Central memory CD8-positive, alpha-beta T cell (primary cell): ENCODE measurements at regions not wholly inside any gene's neighbourhood (a gene's known extent, or its start where the extent isn't known, plus 50 kb on each side); places are given as distances from the start of the nearest gene placed in this dataset.

Experiments
- ATAC-seq: fragments of 150-1000 bp; cut with Tn5 transposase; replicated peaks from 2 replicates; pipeline ENCODE4 v1.10.0; 2022; ENCODE audit warnings: mild to moderate bottlenecking, moderate FRiP score, moderate number of reproducible peaks; ENCODE audit not compliant: poor library complexity, severe bottlenecking; ENCODE audit errors: extremely low read depth
- DNase-seq, 2 donors: peaks; one replicate each; pipeline ENCODE4 v3.0.0; 2021; ENCODE audit warnings: low spot score in 2 of 2
- H3K27ac Mint-ChIP-seq: one replicate; pipeline ENCODE4 v1.8.0; 2022; ENCODE audit warnings: low read depth, mild to moderate bottlenecking, moderate library complexity, mixed read lengths
- H3K27me3 Mint-ChIP-seq: one replicate; pipeline ENCODE4 v1.8.0; 2022; ENCODE audit warnings: mixed read lengths
- H3K36me3 Mint-ChIP-seq: one replicate; pipeline ENCODE4 v1.8.0; 2022; ENCODE audit warnings: mild to moderate bottlenecking, moderate library complexity, mixed read lengths; ENCODE audit not compliant: insufficient read depth
- H3K4me1 Mint-ChIP-seq: one replicate; pipeline ENCODE4 v1.8.0; 2022; ENCODE audit warnings: mixed read lengths
- H3K4me3 Mint-ChIP-seq: one replicate; pipeline ENCODE4 v1.8.0; 2022; ENCODE audit warnings: mild to moderate bottlenecking, moderate library complexity, mixed read lengths
- H3K9me3 Mint-ChIP-seq: one replicate; pipeline ENCODE4 v1.8.0; 2022; ENCODE audit warnings: mixed read lengths

DNA sequence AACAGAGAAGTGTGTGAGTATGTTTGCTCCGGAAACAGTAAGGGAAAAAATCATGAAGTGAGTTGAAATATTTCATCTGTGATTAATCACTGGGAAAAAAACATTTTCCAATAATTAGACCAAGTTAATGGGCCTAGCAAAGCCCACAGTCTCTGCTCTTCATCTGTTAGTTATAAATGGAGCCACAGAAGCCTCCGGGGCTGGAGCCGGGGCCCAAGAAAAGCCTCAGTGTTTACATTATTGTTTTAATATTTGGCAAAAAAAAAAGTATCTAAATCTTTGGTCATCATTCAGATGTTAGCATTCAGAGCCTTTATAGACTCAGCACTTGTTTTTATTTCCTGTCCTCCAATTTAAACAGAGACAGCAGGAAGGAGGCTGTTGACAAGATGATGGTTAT lies 115.0 kb downstream of the UBE2U start:
- Mint-ChIP-seq H3K4me3 (no peak overlapping the region), H3K27me3 (peaks cover 10% of the 10 kb centered on the region), H3K9me3 (no peaks in the 10 kb centered on the region), H3K4me1 (no peaks in the 10 kb centered on the region), H3K27ac (no peak overlapping the region), H3K36me3 (peaks cover 1% of the 10 kb centered on the region)
- DNase-seq, result no peak
- no peak for ATAC-seq

DNA sequence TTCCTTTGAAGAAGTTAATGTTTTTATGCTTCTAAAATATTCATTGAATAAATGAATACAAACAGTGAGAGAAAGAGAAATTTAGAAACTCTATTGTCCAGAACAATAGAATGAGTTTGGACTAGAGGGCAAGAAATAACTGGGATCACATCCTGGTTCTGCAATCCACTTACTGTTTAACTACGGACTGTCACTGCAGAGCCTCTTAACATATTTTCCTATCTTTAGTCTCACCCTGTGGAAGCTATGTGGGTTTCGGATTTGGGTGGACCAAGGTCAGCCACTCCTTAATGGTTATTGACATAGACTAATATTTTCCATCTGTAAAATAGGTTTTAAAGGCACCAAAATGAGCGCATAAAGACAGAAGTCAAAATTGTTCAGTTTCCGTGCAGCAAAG lies 116.6 kb downstream of the UBE2U start:
- ATAC-seq (no peak), DNase-seq (no peak)
- Mint-ChIP-seq H3K4me1 (no peaks in the 10 kb centered on the region), H3K27me3 (peaks cover 19% of the 10 kb centered on the region), H3K4me3 (no peak overlapping the region), H3K9me3 (no peaks in the 10 kb centered on the region), H3K27ac (no peak overlapping the region), H3K36me3 (peaks cover 1% of the 10 kb centered on the region)

DNA sequence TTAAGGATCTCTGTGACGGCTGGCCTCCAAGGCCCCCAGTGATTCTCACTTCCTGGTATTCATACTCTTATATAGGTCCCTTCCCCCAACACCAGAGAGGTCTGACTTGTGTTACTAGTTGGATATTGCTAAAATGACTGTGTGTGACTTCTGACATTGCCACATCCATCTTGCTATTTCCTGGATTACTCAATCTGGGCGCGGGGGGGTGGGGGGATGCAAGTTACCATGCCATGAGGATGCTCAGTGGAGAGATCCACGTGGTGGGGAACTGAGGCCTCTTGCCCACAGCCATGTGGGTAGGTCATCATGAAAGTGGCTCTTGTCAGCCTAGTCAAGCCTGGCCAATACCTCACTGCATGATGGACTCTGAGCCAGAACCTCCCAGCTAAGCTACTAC lies 117.0 kb downstream of the UBE2U start:
- no peaks in the 10 kb centered on the region for H3K36me3 Mint-ChIP-seq
- no peaks in the 10 kb centered on the region for H3K9me3 Mint-ChIP-seq
- peaks cover 19% of the 10 kb centered on the region for H3K27me3 Mint-ChIP-seq
- no peak overlapping the region for H3K4me3 Mint-ChIP-seq
- DNase-seq (no peak), ATAC-seq (no peak)
- no peaks in the 10 kb centered on the region for H3K4me1 Mint-ChIP-seq
- no peak overlapping the region for H3K27ac Mint-ChIP-seq

DNA sequence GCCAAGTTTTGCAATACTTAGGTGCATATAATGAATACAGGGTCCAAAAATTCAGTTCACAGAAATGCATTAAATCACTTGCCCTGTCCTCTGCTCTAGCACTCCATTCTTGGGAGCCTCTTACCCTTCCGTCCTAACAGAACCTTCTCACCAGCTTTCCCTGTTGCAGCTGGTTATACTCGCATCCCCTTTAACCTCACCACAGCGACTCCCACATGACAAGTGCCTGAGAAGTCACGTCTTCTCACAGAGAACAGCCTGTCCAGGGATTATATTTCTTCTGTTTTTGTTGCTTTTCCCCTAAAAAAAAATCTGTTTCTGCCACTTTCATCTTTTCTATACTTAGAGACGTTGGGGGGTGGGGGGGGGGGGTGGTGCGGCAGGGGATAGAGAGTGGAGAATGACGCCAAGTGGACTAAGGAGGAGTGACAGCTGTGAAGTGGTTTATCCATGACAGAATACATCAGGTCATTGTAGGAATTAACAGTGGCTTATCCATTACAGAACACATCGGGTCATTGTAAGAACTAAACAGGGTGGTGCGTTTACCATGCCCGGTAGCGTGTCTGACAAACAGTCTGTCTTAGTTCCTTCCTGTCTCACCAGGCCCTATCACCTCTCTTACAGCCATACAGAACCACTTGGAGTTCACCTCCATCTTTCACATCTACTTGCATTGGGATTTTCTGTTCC lies 117.6 kb downstream of the UBE2U start:
- Mint-ChIP-seq H3K27ac (no peak overlapping the region), H3K4me3 (no peak overlapping the region), H3K27me3 (peaks cover 19% of the 10 kb centered on the region), H3K36me3 (no peaks in the 10 kb centered on the region), H3K9me3 (no peaks in the 10 kb centered on the region), H3K4me1 (no peaks in the 10 kb centered on the region)
- DNase-seq, result no peak
- no peak for ATAC-seq

DNA sequence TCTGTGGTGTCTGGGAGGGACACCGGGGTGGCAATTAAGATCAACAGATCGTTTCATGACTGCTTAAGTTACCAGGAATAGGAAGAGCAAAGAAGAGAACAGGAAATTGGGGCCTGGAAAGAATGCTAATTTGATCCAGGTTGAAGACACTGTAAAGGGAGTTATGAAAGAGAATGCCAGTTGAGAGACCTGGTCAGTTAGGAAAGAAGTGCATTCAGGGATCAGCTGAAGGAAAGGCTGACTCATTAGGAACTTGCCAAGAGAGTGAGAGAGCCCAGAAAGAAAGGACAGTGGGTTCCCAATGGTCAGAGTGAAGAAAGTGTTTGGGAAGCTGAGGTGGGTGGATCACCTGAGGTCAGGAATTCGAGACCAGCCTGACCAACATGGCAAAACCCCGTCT lies 119.6 kb downstream of the UBE2U start:
- Mint-ChIP-seq H3K27me3 (peaks cover 37% of the 10 kb centered on the region), H3K9me3 (no peaks in the 10 kb centered on the region), H3K36me3 (no peaks in the 10 kb centered on the region), H3K4me3 (no peak overlapping the region), H3K27ac (no peak overlapping the region), H3K4me1 (no peaks in the 10 kb centered on the region)
- DNase-seq (no peak), ATAC-seq (no peak)

DNA sequence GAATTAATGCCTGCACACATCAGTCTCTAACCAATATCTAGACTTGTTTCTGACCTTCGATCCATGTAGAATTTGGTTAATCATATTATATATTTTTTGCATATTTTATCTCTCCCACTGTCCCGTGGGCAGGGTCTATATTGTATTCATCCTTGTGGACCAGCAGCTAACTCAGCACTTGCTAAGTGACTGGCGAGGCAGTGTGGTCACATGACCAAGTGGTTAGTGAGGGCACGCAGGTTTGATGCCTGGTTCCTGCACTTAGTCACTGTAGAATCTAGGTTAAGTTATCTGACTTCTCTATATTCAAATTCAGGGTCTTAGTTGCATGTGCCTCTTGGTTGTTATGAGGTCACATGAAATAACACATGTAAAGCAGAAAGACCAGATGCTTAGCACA lies 120.5 kb downstream of the UBE2U start:
- no peaks in the 10 kb centered on the region for H3K9me3 Mint-ChIP-seq
- H3K36me3 Mint-ChIP-seq, result no peaks in the 10 kb centered on the region
- ATAC-seq (no peak), DNase-seq (no peak)
- H3K4me1 Mint-ChIP-seq, result no peaks in the 10 kb centered on the region
- peaks cover 45% of the 10 kb centered on the region for H3K27me3 Mint-ChIP-seq
- H3K4me3 Mint-ChIP-seq, result no peak overlapping the region
- H3K27ac Mint-ChIP-seq, result no peak overlapping the region

DNA sequence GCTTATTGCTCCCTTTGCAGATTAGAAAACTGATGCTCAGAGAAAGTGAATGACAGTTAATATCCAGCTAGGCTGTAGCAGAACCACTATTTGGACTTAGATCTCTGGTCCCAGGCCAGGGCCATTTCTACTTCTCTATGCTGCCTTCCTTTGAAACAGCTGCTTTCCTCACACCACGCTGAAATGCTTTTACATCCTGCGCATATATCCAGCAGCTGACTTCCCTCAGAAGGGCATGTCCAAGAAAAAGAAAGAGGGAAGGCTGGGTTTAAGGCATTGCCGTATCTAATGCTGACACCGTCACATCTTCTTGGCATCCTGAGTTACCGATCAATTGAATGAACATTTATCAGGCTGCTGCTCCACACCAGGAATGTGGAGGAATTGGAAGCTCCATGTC lies 122.4 kb downstream of the UBE2U start:
- no peak for ATAC-seq
- H3K4me3 Mint-ChIP-seq, result no peak overlapping the region
- H3K27ac Mint-ChIP-seq, result no peak overlapping the region
- no peak for DNase-seq
- peaks cover 45% of the 10 kb centered on the region for H3K27me3 Mint-ChIP-seq
- no peaks in the 10 kb centered on the region for H3K36me3 Mint-ChIP-seq
- no peaks in the 10 kb centered on the region for H3K9me3 Mint-ChIP-seq
- no peaks in the 10 kb centered on the region for H3K4me1 Mint-ChIP-seq

DNA sequence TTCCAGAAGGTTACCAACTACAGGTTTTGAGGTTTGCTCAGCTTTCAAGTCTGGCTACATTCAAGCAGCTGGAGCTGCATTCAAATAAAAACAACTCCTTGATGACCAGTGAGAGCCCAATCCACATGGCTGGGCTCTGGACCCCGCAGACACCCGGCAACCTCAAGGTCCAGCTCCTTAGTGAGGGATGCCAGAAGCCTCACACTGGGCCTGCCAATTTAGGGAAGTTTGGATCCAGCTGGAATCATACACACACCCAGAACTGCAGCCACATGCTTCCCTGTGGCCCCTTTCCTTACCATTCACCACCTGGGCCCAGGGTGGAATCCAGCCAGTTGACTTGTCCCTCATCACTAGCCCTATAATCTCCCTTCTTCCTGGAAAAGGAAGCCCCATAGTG lies 123.7 kb downstream of the UBE2U start:
- no peak overlapping the region for H3K4me3 Mint-ChIP-seq
- DNase-seq, result no peak

DNA sequence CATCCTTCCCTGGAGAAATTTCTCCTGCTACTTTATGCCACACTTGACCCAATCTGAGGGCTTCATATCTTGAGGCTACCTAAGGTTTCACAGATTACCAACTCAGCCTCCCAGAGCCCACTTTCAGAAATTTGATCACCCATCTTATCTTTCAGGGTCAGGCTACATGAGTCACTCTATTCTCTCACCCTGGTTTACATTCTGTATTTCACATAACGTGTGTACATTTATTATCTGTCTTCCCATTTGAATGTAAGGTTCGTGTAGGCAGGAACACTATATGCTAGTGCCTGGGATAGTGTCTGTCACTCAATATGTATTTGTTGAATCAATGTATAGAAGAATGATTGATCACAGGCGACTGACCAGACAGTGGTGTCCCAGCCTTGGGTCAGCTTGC lies 124.8 kb downstream of the UBE2U start:
- no peak overlapping the region for H3K27ac Mint-ChIP-seq
- no peak overlapping the region for H3K4me3 Mint-ChIP-seq
- no peaks in the 10 kb centered on the region for H3K4me1 Mint-ChIP-seq
- H3K36me3 Mint-ChIP-seq, result no peaks in the 10 kb centered on the region
- no peaks in the 10 kb centered on the region for H3K9me3 Mint-ChIP-seq
- ATAC-seq (no peak), DNase-seq (no peak)
- peaks cover 37% of the 10 kb centered on the region for H3K27me3 Mint-ChIP-seq

More for the DNA sequence above, 123.7 kb downstream of the UBE2U start:
- no peaks in the 10 kb centered on the region for H3K9me3 Mint-ChIP-seq
- no peaks in the 10 kb centered on the region for H3K36me3 Mint-ChIP-seq
- ATAC-seq, result no peak
- H3K27ac Mint-ChIP-seq, result no peak overlapping the region
- H3K4me1 Mint-ChIP-seq, result no peaks in the 10 kb centered on the region
- H3K27me3 Mint-ChIP-seq, result peaks cover 45% of the 10 kb centered on the region

DNA sequence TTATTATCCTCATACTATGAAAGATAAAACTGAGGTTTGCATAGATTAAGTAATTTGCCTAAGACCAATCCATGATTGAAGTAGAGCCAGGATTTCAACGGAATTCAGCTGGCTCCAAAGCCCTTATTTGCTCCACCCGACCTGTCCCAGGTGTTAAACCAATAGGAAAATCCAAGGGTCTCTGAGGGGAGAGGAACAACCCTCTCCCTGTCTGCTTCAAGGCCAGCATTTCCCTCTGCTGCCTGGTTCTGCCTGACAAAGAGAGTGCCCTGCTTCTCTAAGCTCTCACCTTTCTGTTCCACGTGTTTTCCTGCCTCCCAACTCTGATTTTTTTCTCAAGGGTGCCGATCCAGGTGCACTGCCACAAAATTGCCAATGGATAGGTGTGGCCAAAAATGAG lies 127.4 kb downstream of the UBE2U start:
- Mint-ChIP-seq H3K4me1 (no peaks in the 10 kb centered on the region), H3K36me3 (no peaks in the 10 kb centered on the region), H3K9me3 (no peaks in the 10 kb centered on the region), H3K27ac (no peak overlapping the region), H3K4me3 (no peak overlapping the region), H3K27me3 (peaks cover 25% of the 10 kb centered on the region)
- ATAC-seq, result no peak
- no peak for DNase-seq

DNA sequence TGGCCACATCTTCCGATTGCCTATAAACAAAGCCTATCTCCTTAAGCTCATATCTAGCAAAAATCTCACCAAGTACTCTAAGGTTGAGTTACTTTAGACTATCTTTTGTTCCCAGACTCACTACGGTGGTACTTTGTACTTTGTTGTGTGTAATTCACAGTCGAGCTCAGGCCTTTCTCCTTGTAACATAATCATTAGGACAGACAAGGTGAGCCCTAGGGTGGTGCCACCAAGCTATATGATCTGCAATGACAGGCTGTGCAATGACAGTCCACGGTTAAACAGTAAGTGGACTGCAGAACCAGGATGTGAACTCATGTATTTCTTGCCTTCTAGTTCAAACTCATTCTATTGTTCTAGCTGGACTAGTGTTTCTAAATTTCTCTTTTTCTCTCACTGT lies 132.2 kb downstream of the UBE2U start:
- Mint-ChIP-seq H3K27me3 (peaks cover 10% of the 10 kb centered on the region), H3K4me1 (no peaks in the 10 kb centered on the region), H3K4me3 (no peak overlapping the region), H3K27ac (no peak overlapping the region), H3K9me3 (peaks cover 5% of the 10 kb centered on the region), H3K36me3 (no peaks in the 10 kb centered on the region)
- DNase-seq, result no peak
- ATAC-seq, result no peak

DNA sequence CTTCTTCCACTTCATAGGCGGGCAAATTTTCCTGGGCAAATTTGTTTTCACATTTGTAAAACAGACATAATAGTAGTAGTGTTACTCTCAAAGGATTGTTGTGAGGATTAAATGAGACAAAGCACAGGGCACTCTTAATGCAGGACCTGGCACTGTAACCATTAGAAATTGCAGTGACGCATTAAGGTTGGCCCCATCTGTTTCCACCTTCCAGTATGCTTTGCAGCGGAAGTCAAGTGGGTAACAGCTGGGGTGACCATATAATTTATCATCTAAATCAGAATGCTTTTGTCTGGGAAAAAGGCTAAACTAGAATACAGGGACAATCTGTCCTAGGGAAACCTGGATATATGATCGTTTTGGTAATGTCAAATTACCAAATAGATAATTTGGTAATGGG lies 132.5 kb upstream of the CACHD1 start:
- no peaks in the 10 kb centered on the region for H3K36me3 Mint-ChIP-seq
- no peaks in the 10 kb centered on the region for H3K4me1 Mint-ChIP-seq
- no peak overlapping the region for H3K4me3 Mint-ChIP-seq
- peaks cover 28% of the 10 kb centered on the region for H3K27me3 Mint-ChIP-seq
- H3K9me3 Mint-ChIP-seq, result peaks cover 6% of the 10 kb centered on the region
- DNase-seq, result no peak
- ATAC-seq, result no peak
- H3K27ac Mint-ChIP-seq, result no peak overlapping the region

DNA sequence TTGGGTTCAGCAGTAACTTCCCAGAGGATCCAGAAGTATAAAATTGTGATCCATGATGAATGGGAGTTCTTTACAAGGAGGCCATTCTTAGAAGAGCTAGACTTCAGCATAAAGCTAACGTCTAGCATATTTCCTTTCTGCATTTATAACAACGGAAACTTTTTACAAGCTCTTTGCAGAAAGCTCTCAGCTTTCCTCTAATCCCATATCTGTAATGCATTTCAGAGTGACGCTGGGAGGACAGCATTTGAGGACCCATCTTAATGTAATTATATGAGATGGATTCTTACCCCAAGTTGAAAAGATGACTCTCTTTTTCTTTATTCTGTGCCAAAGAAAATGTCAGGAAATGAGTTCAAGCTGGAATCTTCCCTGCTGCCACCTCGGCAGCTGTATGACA lies 132.0 kb upstream of the CACHD1 start:
- DNase-seq (no peak), ATAC-seq (no peak)
- peaks cover 6% of the 10 kb centered on the region for H3K9me3 Mint-ChIP-seq
- no peaks in the 10 kb centered on the region for H3K4me1 Mint-ChIP-seq
- H3K27me3 Mint-ChIP-seq, result peaks cover 33% of the 10 kb centered on the region
- no peaks in the 10 kb centered on the region for H3K36me3 Mint-ChIP-seq
- H3K4me3 Mint-ChIP-seq, result no peak overlapping the region
- H3K27ac Mint-ChIP-seq, result no peak overlapping the region

DNA sequence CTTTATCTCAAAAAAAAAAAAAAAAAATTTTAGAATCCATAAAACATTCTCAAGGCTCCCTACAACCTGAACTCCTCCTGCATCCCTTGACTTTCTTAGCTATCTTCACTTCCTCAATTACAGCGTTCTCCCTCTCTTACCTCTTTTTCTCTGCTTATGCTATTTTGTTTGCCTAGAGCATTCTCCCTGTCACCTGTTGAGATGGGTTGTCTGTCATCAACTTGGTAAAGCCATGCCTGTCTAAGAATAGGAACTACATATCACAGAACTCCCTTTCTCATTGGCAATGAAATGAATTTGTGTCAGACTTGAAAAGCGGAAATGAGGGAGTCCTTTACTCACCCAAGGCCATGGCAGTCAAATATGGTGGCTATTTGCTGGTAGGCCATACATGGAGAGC lies 129.6 kb upstream of the CACHD1 start:
- Mint-ChIP-seq H3K36me3 (no peaks in the 10 kb centered on the region), H3K27ac (no peak overlapping the region), H3K4me3 (no peak overlapping the region), H3K4me1 (no peaks in the 10 kb centered on the region), H3K27me3 (peaks cover 36% of the 10 kb centered on the region), H3K9me3 (peaks cover 6% of the 10 kb centered on the region)
- ATAC-seq, result no peak
- DNase-seq, result no peak
